ENCODE measurements at regions not wholly inside any gene's neighbourhood (a gene's known extent, or its start where the extent isn't known, plus 50 kb on each side); places are given as distances from the start of the nearest gene placed in this dataset.

GRCh38 chr5:96243862-96244261 lies 189.2 kb downstream of the PCSK1 start:
- DNase-seq, result no peak

- DNase-seq, result no peak
Observed at GRCh38 chr5:96243203-96243602, 189.8 kb downstream of the PCSK1 start.

GRCh38 chr5:96242571-96242970 lies 190.5 kb downstream of the PCSK1 start:
- no peak for DNase-seq

- no peak for DNase-seq
Observed at GRCh38 chr5:96236831-96237230, 196.2 kb downstream of the PCSK1 start.

GRCh38 chr5:96236051-96236450 lies 197.0 kb downstream of the PCSK1 start:
- no peak for DNase-seq

GRCh38 chr5:96235008-96235910 lies 197.8 kb downstream of the PCSK1 start:
- DNase-seq, result no peak

GRCh38 chr5:96232602-96233001 lies 200.4 kb downstream of the PCSK1 start:
- DNase-seq, result no peak

GRCh38 chr5:96229188-96229587 lies 203.9 kb downstream of the PCSK1 start:
- DNase-seq, result no peak

GRCh38 chr5:96228408-96228807 lies 204.6 kb downstream of the PCSK1 start:
- DNase-seq, result no peak

- no peak for DNase-seq
Observed at GRCh38 chr5:96227957-96228356, 205.1 kb downstream of the PCSK1 start.

- no peak for DNase-seq
Observed at GRCh38 chr5:96226941-96227552, 206.0 kb downstream of the PCSK1 start.

GRCh38 chr5:96222129-96222528 lies 210.9 kb downstream of the PCSK1 start:
- DNase-seq, result no peak

- DNase-seq, result peak; percentile 12
Observed at GRCh38 chr5:96220610-96221390, 212.2 kb downstream of the PCSK1 start.

GRCh38 chr5:96219580-96220281 lies 213.3 kb downstream of the PCSK1 start:
- DNase-seq, result no peak

- no peak for DNase-seq
Observed at GRCh38 chr5:96218653-96219052, 214.4 kb downstream of the PCSK1 start.

- no peak for DNase-seq
Observed at GRCh38 chr5:96214442-96215197, 218.4 kb downstream of the PCSK1 start.

- DNase-seq, result no peak
Observed at GRCh38 chr5:96209829-96210228, 223.2 kb downstream of the PCSK1 start.

- no peak for DNase-seq
Observed at GRCh38 chr5:96207420-96207819, 225.6 kb downstream of the PCSK1 start.

GRCh38 chr5:96203761-96204160 lies 229.3 kb downstream of the PCSK1 start:
- DNase-seq, result no peak

- DNase-seq, result no peak
Observed at GRCh38 chr5:96201503-96201902, 231.5 kb downstream of the PCSK1 start.

- no peak for DNase-seq
Observed at GRCh38 chr5:96200641-96201040, 232.4 kb downstream of the PCSK1 start.

GRCh38 chr5:96199713-96200183 lies 233.3 kb downstream of the PCSK1 start:
- no peak for DNase-seq
